HUES64 (cell line): ENCODE measurements at regions not wholly inside any gene's neighbourhood (a gene's known extent, or its start where the extent isn't known, plus 50 kb on each side); places are given as distances from the start of the nearest gene placed in this dataset.
A peak's percentile ranks its signal among the peaks of the same experiment; 100 is the strongest.
"Not testable (repeated sequence)": the region's sequence is repeated elsewhere in the genome, so short reads cannot be mapped to it uniquely, and the experiment has no call there.

ENCODE experiments used
- H3K27ac ChIP-seq: 2 replicates; pipeline ENCODE4 v1.7.0; 2013; ENCODE audit warnings: low read depth, low read length, inconsistent platforms
- H3K27me3 ChIP-seq: 2 replicates; pipeline ENCODE4 v1.6.1; 2013; ENCODE audit warnings: mild to moderate bottlenecking, low read length; ENCODE audit not compliant: insufficient read depth
- H3K36me3 ChIP-seq: 2 replicates; pipeline ENCODE4 v1.6.1; 2013; ENCODE audit warnings: mild to moderate bottlenecking, low read length; ENCODE audit not compliant: insufficient read depth
- H3K4me1 ChIP-seq: 2 replicates; pipeline ENCODE4 v1.6.1; 2013; ENCODE audit warnings: mild to moderate bottlenecking, low read length, moderate library complexity; ENCODE audit not compliant: insufficient read depth
- H3K4me3 ChIP-seq: 2 replicates; pipeline ENCODE4 v1.5.1; 2013; ENCODE audit warnings: mild to moderate bottlenecking, low read length, moderate library complexity
- H3K9ac ChIP-seq: 2 replicates; pipeline ENCODE4 v1.6.1; 2013; ENCODE audit warnings: mild to moderate bottlenecking, low read depth, low read length
- H3K9me3 ChIP-seq: 2 replicates; pipeline ENCODE4 v1.6.1; 2013; ENCODE audit warnings: low read depth, low read length; ENCODE audit not compliant: insufficient read depth
- WGBS: fragments of 150-250, 120-280 bp; methylation state at CpG from one replicate; pipeline ENCODE4 v1.1.7; 2013; ENCODE audit warnings: missing lambda C conversion rate; 5-methylcytosine and 5-hydroxymethylcytosine counted together

DNA sequence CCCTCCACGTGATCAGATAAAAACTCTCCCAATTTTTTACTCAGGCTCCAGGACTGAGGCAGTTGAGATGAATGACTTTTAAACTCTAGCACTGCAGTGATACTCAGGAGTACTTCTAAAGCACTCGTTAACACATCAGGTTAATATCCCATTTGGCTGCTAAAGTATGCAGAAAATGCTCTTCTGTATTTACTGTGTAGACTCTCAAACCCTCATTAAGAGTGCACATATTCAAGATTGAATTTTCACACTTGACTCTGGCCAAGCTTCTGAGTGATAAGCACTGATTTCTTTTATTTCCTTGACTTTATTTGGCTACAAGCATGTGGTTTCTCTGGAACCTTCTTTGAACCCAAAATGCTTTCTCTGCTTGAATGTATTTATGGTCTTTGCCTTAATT is 392.3 kb upstream of the NECTIN3 start:
- Histone ChIP-seq H3K4me3 (no peak overlapping the region), H3K9ac (no peak overlapping the region), H3K4me1 (peaks cover 13% of the 10 kb centered on the region), H3K9me3 (no peaks in the 10 kb centered on the region), H3K27ac (no peak overlapping the region), H3K36me3 (no peaks in the 10 kb centered on the region), H3K27me3 (no peaks in the 10 kb centered on the region)
- WGBS, result 84% methylated on average over 2 of the region's 2 CpGs

GRCh38 chr3:110680450-110680849 is 391.2 kb upstream of the NECTIN3 start:
- no peak overlapping the region for H3K27ac ChIP-seq
- H3K4me3 ChIP-seq, result no peak overlapping the region
- H3K9ac ChIP-seq, result no peak overlapping the region
- WGBS, result 80% methylated on average over 5 of the region's 5 CpGs
- H3K4me1 ChIP-seq, result peaks cover 25% of the 10 kb centered on the region
- no peaks in the 10 kb centered on the region for H3K9me3 ChIP-seq
- no peaks in the 10 kb centered on the region for H3K36me3 ChIP-seq
- H3K27me3 ChIP-seq, result no peaks in the 10 kb centered on the region

- Histone ChIP-seq H3K9ac (no peak overlapping the region), H3K27me3 (no peaks in the 10 kb centered on the region), H3K27ac (peak overlapping the region; percentile 90), H3K4me1 (peaks cover 49% of the 10 kb centered on the region), H3K36me3 (no peaks in the 10 kb centered on the region), H3K9me3 (no peaks in the 10 kb centered on the region), H3K4me3 (no peak overlapping the region)
- WGBS, result 94% methylated on average over 4 of the region's 4 CpGs
Observed at GRCh38 chr3:110684466-110684865, 387.1 kb upstream of the NECTIN3 start.

GRCh38 chr3:110685630-110686029 is 386.0 kb upstream of the NECTIN3 start:
- peaks cover 49% of the 10 kb centered on the region for H3K4me1 ChIP-seq
- peak overlapping the region; percentile 90 for H3K27ac ChIP-seq
- H3K9ac ChIP-seq, result peak overlapping the region; percentile 28; the same call in 1 of the 2 replicates
- WGBS, result 11% methylated on average over 4 of the region's 4 CpGs
- H3K36me3 ChIP-seq, result no peaks in the 10 kb centered on the region
- peak overlapping the region; percentile 6; the same call in 1 of the 2 replicates for H3K4me3 ChIP-seq
- no peaks in the 10 kb centered on the region for H3K27me3 ChIP-seq
- no peaks in the 10 kb centered on the region for H3K9me3 ChIP-seq

GRCh38 chr3:110686701-110687100 is 384.9 kb upstream of the NECTIN3 start:
- H3K36me3 ChIP-seq, result no peaks in the 10 kb centered on the region
- H3K4me3 ChIP-seq, result no peak overlapping the region
- peaks cover 45% of the 10 kb centered on the region for H3K4me1 ChIP-seq
- H3K27ac ChIP-seq, result peak overlapping the region; percentile 90
- 55% methylated on average over 1 of the region's 3 CpGs for WGBS
- H3K9me3 ChIP-seq, result no peaks in the 10 kb centered on the region
- H3K27me3 ChIP-seq, result no peaks in the 10 kb centered on the region
- no peak overlapping the region for H3K9ac ChIP-seq

GRCh38 chr3:110687138-110687537 is 384.5 kb upstream of the NECTIN3 start:
- Histone ChIP-seq H3K4me3 (no peak overlapping the region), H3K36me3 (no peaks in the 10 kb centered on the region), H3K4me1 (peaks cover 45% of the 10 kb centered on the region), H3K27ac (peak overlapping the region; percentile 90; the same call in 1 of the 2 replicates), H3K9me3 (no peaks in the 10 kb centered on the region), H3K9ac (no peak overlapping the region), H3K27me3 (no peaks in the 10 kb centered on the region)

DNA sequence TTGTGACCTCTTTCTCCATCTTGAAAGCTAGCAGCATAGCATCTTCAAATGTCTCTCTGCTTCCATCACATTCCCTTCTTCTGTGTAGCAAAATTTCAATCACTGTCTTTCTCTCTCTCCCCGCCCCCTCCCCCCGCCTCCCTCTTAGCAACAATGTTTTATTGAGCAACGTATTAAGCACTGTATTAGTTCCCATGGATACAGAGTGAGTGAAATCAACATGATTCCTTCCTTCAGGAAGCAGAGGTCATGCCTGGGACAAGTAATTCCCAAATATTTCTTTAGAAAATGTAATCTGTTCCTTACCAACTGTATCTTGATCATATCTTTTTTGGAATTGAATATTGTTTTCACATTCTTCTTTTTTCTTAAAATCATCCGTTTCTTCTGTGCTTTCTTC is 373.7 kb upstream of the NECTIN3 start:
- Histone ChIP-seq H3K4me1 (no peaks in the 10 kb centered on the region), H3K4me3 (no peak overlapping the region), H3K9me3 (no peaks in the 10 kb centered on the region), H3K27ac (no peak overlapping the region), H3K36me3 (no peaks in the 10 kb centered on the region), H3K27me3 (no peaks in the 10 kb centered on the region), H3K9ac (no peak overlapping the region)
- WGBS, result 86% methylated on average over 4 of the region's 4 CpGs

DNA sequence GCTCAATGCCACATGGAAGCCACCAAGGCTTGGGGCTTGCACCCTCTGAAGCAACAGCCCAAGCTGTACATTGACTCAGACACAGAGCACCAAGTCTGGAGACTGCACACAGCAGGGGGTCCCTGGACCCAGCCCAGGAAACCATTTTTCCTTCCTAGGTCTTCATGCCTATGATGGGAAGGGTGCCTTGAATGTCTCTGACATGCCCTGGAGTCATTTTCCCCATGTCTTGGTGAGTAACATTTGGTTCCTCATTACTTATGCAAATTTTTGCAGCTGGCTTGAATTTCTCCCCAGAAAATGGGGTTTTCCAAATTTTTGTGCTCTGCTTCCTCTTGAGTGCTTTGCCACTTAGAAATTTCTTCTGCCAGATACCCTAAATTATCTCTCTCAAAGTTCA is 367.3 kb upstream of the NECTIN3 start:
- H3K9ac ChIP-seq, H3K27me3 ChIP-seq, H3K36me3 ChIP-seq, H3K4me3 ChIP-seq, H3K27ac ChIP-seq, H3K4me1 ChIP-seq: not testable (repeated sequence)
- peaks cover 28% of the 10 kb centered on the region; the same call in 1 of the 2 replicates for H3K9me3 ChIP-seq

GRCh38 chr3:110708156-110708555 is 363.5 kb upstream of the NECTIN3 start:
- H3K4me1 ChIP-seq, result peaks cover 37% of the 10 kb centered on the region
- no peak overlapping the region for H3K4me3 ChIP-seq
- no peak overlapping the region for H3K27ac ChIP-seq
- no peaks in the 10 kb centered on the region for H3K36me3 ChIP-seq
- WGBS, result 100% methylated on average over 1 of the region's 1 CpG
- peaks cover 28% of the 10 kb centered on the region; the same call in 1 of the 2 replicates for H3K9me3 ChIP-seq
- H3K9ac ChIP-seq, result no peak overlapping the region
- no peaks in the 10 kb centered on the region for H3K27me3 ChIP-seq

GRCh38 chr3:110710156-110710555 is 361.5 kb upstream of the NECTIN3 start:
- 89% methylated on average over 7 of the region's 7 CpGs for WGBS
- Histone ChIP-seq H3K4me1 (peaks cover 46% of the 10 kb centered on the region), H3K9me3 (peaks cover 20% of the 10 kb centered on the region; the same call in 1 of the 2 replicates), H3K9ac (no peak overlapping the region), H3K4me3 (no peak overlapping the region), H3K27me3 (no peaks in the 10 kb centered on the region), H3K27ac (peak overlapping the region; percentile 86), H3K36me3 (no peaks in the 10 kb centered on the region)

DNA sequence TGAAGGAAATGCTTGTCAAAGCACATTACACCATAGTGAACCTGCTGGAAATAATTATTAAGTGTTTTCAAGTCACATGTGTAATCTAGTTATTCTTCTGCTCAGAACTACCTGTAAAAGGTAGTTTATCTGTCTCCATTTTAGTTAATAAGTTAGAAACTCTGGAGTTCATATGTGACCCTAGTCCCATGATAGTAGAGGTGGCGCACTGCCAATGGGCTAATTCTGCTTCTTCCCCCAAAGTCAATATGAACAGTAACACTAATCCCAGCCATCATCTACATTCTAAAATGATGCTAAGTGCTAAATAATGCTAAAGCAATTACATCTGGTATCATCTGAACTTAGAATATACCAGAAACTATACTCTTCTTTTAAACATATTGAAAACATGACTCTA is 361.0 kb upstream of the NECTIN3 start:
- Histone ChIP-seq H3K4me1 (peaks cover 46% of the 10 kb centered on the region), H3K4me3 (no peak overlapping the region), H3K9me3 (peaks cover 16% of the 10 kb centered on the region; the same call in 1 of the 2 replicates), H3K36me3 (no peaks in the 10 kb centered on the region), H3K27ac (peak overlapping the region; percentile 86), H3K27me3 (no peaks in the 10 kb centered on the region), H3K9ac (no peak overlapping the region)
- WGBS, result 80% methylated on average over 1 of the region's 1 CpG

DNA sequence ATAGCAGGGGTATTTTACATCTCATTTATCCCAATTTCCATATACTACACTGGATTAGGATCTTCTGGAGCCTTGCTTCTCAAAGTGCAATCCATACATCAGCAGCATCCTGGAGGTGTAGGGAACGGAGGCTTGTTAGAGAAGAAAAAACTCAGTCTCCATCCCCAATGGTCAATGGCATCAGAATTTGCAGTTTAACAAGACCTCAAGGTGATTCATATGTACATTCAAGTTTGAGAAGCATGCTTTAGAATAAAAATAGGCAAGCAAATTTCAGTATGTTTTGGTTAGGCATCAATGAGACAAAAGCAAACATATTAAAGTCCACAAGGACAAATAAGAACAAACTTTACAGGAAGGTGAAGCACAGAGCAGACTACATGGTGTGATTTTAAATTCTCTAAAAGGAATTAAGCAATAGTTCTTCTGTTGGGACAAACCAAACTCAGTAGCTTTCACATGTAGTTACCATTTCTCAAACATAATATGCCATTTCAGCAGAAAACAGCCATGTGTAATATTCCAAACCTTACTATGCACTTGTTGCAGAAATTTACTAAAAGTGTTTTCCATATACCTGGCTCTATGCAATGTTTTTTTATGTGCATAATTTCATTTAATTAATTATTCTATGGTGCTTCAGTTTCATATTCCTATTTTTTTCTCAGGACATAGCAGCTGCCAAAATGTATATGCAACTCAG is 360.3 kb upstream of the NECTIN3 start:
- no CpG with 5 or more reads among the region's 1 CpG for WGBS
- Histone ChIP-seq H3K4me3 (no peak overlapping the region), H3K27me3 (no peaks in the 10 kb centered on the region), H3K27ac (peak overlapping the region; percentile 86), H3K4me1 (peaks cover 46% of the 10 kb centered on the region), H3K36me3 (no peaks in the 10 kb centered on the region), H3K9ac (no peak overlapping the region), H3K9me3 (peaks cover 10% of the 10 kb centered on the region; the same call in 1 of the 2 replicates)
